Caco-2 (cell line): ENCODE measurements at regions not wholly inside any gene's neighbourhood (a gene's known extent, or its start where the extent isn't known, plus 50 kb on each side); places are given as distances from the start of the nearest gene placed in this dataset.

Experiments used
- BruUV-seq: library from RNA; stranded (reverse); fragments of 400-500 nt; replicated peaks from 2 replicates; lab custom pipeline; 2021; lab: Mats Ljungman, UMichigan
- CTCF ChIA-PET: fragments of 300-600 bp; sonication (Branson Sonifier 250); formaldehyde crosslinking; loops from one replicate; lab custom pipeline; 2022; ENCODE audit warnings: antibody characterized with exemption; lab: Charles Lee
- POLR2A ChIA-PET: fragments of 300-600 bp; sonication (Branson Sonifier 250); formaldehyde crosslinking; loops from one replicate; lab custom pipeline; 2022; ENCODE audit warnings: antibody characterized with exemption; lab: Charles Lee
- DNase-seq, 2 experiments: peaks; one replicate each; pipeline versions ENCODE4 v3.0.0 to v3.0.0-alpha.2; 2020 to 2022
- H3K27me3 ChIP-seq: replicated peaks from 2 replicates; pipeline ENCODE4 v1.6.0; 2011; ENCODE audit warnings: low read length; ENCODE audit not compliant: control insufficient read depth, insufficient read depth
- H3K36me3 ChIP-seq: 2 replicates; pipeline ENCODE4 v1.5.1; 2011; ENCODE audit warnings: low read length; ENCODE audit not compliant: control insufficient read depth, insufficient read depth
- H3K4me1 ChIP-seq: fragments of 250-450 bp; sonication (Bioruptor Pico); 2 replicates; pipeline ENCODE4 v1.5.1; 2020; ENCODE audit warnings: mild to moderate bottlenecking
- H3K4me3 ChIP-seq: 2 replicates; pipeline ENCODE4 v1.5.1; 2011; ENCODE audit warnings: low read depth, mild to moderate bottlenecking, control low read depth, low read length
- H3K9me3 ChIP-seq: fragments of 250-450 bp; sonication (Bioruptor Pico); 2 replicates; pipeline ENCODE4 v1.5.1; 2020; ENCODE audit warnings: mild to moderate bottlenecking, moderate library complexity
- H3K27ac Mint-ChIP-seq: one replicate; pipeline ENCODE4 v1.8.0; 2022; ENCODE audit warnings: mixed read lengths; ENCODE audit not compliant: unreplicated experiment
- H3K27me3 Mint-ChIP-seq: one replicate; pipeline ENCODE4 v1.8.0; 2022; ENCODE audit warnings: mixed read lengths; ENCODE audit not compliant: insufficient read depth, unreplicated experiment
- H3K36me3 Mint-ChIP-seq: one replicate; pipeline ENCODE4 v1.8.0; 2022; ENCODE audit warnings: mild to moderate bottlenecking, mixed read lengths; ENCODE audit not compliant: insufficient read depth, unreplicated experiment
- H3K4me1 Mint-ChIP-seq: one replicate; pipeline ENCODE4 v1.8.0; 2022; ENCODE audit warnings: low read depth, mixed read lengths; ENCODE audit not compliant: unreplicated experiment
- H3K4me3 Mint-ChIP-seq: one replicate; pipeline ENCODE4 v1.8.0; 2022; ENCODE audit warnings: mild to moderate bottlenecking, moderate library complexity, mixed read lengths; ENCODE audit not compliant: unreplicated experiment
- H3K9me3 Mint-ChIP-seq: one replicate; pipeline ENCODE4 v1.8.0; 2022; ENCODE audit warnings: mixed read lengths; ENCODE audit not compliant: unreplicated experiment
- CTCF ChIP-seq, 2 experiments: fragments of 200-600 bp in 1 of 2; IDR thresholded peaks; 1 replicate in 1 of 2; 2 replicates in 1 of 2; pipeline versions ENCODE4 v1.5.1 to v1.8.0; 2011 to 2022; ENCODE audit warnings: antibody characterized with exemption in 1 of 2, control low read depth in 1 of 2, inconsistent platforms in 1 of 2, low read depth in 1 of 2, low read length in 1 of 2, mild to moderate bottlenecking in 1 of 2, moderate library complexity in 1 of 2; ENCODE audit not compliant: insufficient read depth in 1 of 2, severe bottlenecking in 1 of 2, unreplicated experiment in 1 of 2
- intact Hi-C: fragments of 100-400 bp; cut with micrococcal nuclease; formaldehyde crosslinking; loops from one replicate; pipeline ENCODE4 v1.10.0; 2022; ENCODE audit not compliant: unreplicated experiment

GRCh38 chr2:184032983-184033382 is 565.3 kb upstream of the ZNF804A start:
- Mint-ChIP-seq H3K9me3 (no peaks in the 10 kb centered on the region), H3K36me3 (no peaks in the 10 kb centered on the region), H3K4me3 (no peak overlapping the region), H3K4me1 (no peaks in the 10 kb centered on the region), H3K27ac (no peak overlapping the region), H3K27me3 (no peaks in the 10 kb centered on the region)
- Histone ChIP-seq H3K9me3 (no peaks in the 10 kb centered on the region), H3K27me3 (no peaks in the 10 kb centered on the region), H3K4me3 (no peak overlapping the region), H3K36me3 (no peaks in the 10 kb centered on the region), H3K4me1 (no peaks in the 10 kb centered on the region)
- CTCF ChIA-PET, result no interaction called here
- intact Hi-C loops, result no loop called here
- POLR2A ChIA-PET, result no interaction called here
- no peak for DNase-seq
- BruUV-seq, result no TSS peak
- no peak for TF ChIP-seq CTCF (IDR thresholded peaks at IDR 0.05; ENCODE audit: insufficient read depth in 1 of 2, low read depth in 1 of 2, low read length in 1 of 2, severe bottlenecking in 1 of 2, unreplicated experiment in 1 of 2)

- ChIA-PET CTCF (no interaction called here), POLR2A (no interaction called here)
- intact Hi-C loops, result no loop called here
- Mint-ChIP-seq H3K27me3 (no peaks in the 10 kb centered on the region), H3K4me1 (no peaks in the 10 kb centered on the region), H3K36me3 (no peaks in the 10 kb centered on the region), H3K9me3 (no peaks in the 10 kb centered on the region), H3K4me3 (no peak overlapping the region), H3K27ac (no peak overlapping the region)
- Histone ChIP-seq H3K36me3 (no peaks in the 10 kb centered on the region), H3K9me3 (no peaks in the 10 kb centered on the region), H3K4me1 (no peaks in the 10 kb centered on the region), H3K27me3 (no peaks in the 10 kb centered on the region), H3K4me3 (no peak overlapping the region)
- no peak for DNase-seq
- no peak for TF ChIP-seq CTCF (IDR thresholded peaks at IDR 0.05; ENCODE audit: insufficient read depth in 1 of 2, low read depth in 1 of 2, low read length in 1 of 2, severe bottlenecking in 1 of 2, unreplicated experiment in 1 of 2)
- no TSS peak for BruUV-seq
These were observed 561.1 kb upstream of the ZNF804A start for GRCh38 chr2:184037273-184037672.

GRCh38 chr2:184039493-184039892 is 558.8 kb upstream of the ZNF804A start:
- no peaks in the 10 kb centered on the region for H3K4me1 Mint-ChIP-seq
- no peaks in the 10 kb centered on the region for H3K4me1 ChIP-seq
- H3K36me3 ChIP-seq, result no peaks in the 10 kb centered on the region
- no peaks in the 10 kb centered on the region for H3K27me3 ChIP-seq
- no peak overlapping the region for H3K27ac Mint-ChIP-seq
- H3K4me3 ChIP-seq, result no peak overlapping the region
- H3K4me3 Mint-ChIP-seq, result no peak overlapping the region
- no peak for DNase-seq
- TF ChIP-seq CTCF (IDR thresholded peaks at IDR 0.05; ENCODE audit: insufficient read depth in 1 of 2, low read depth in 1 of 2, low read length in 1 of 2, severe bottlenecking in 1 of 2, unreplicated experiment in 1 of 2), result no peak
- no peaks in the 10 kb centered on the region for H3K36me3 Mint-ChIP-seq
- intact Hi-C loops, result no loop called here
- ChIA-PET CTCF (no interaction called here), POLR2A (no interaction called here)
- H3K27me3 Mint-ChIP-seq, result no peaks in the 10 kb centered on the region
- H3K9me3 Mint-ChIP-seq, result no peaks in the 10 kb centered on the region
- no peaks in the 10 kb centered on the region for H3K9me3 ChIP-seq
- no TSS peak for BruUV-seq
